Activated T-cell treated with anti-CD3 and anti-CD28 coated beads for 48 hours (primary cell): ENCODE measurements at regions not wholly inside any gene's neighbourhood (a gene's known extent, or its start where the extent isn't known, plus 50 kb on each side); places are given as distances from the start of the nearest gene placed in this dataset.

Source experiments
- DNase-seq: peaks from one replicate; pipeline ENCODE4 v3.0.0-alpha.2; 2020; ENCODE audit warnings: low read depth

- no peak for DNase-seq
Observed at GRCh38 chr11:116180806-116181600, 591.8 kb downstream of the BUD13 start.

GRCh38 chr11:116179401-116179800 is 593.4 kb downstream of the BUD13 start:
- no peak for DNase-seq

GRCh38 chr11:116177521-116178210 is 595.1 kb downstream of the BUD13 start:
- DNase-seq = no peak

- no peak for DNase-seq
Observed at GRCh38 chr11:116176484-116177005, 596.2 kb downstream of the BUD13 start.

GRCh38 chr11:116175707-116176106 is 597.1 kb downstream of the BUD13 start:
- DNase-seq = no peak

- no peak for DNase-seq
Observed at GRCh38 chr11:116173941-116174911, 598.6 kb downstream of the BUD13 start.

GRCh38 chr11:116173506-116173905 is 599.3 kb downstream of the BUD13 start:
- no peak for DNase-seq

GRCh38 chr11:116172851-116173250 is 599.9 kb downstream of the BUD13 start:
- DNase-seq = no peak

GRCh38 chr11:116172156-116172555 is 600.6 kb downstream of the BUD13 start:
- no peak for DNase-seq

GRCh38 chr11:116171271-116172140 is 601.3 kb downstream of the BUD13 start:
- no peak for DNase-seq

GRCh38 chr11:116170526-116171120 is 602.2 kb downstream of the BUD13 start:
- no peak for DNase-seq

- no peak for DNase-seq
Observed at GRCh38 chr11:116169776-116170175, 603.0 kb downstream of the BUD13 start.

GRCh38 chr11:116168459-116168787 is 604.4 kb downstream of the BUD13 start:
- no peak for DNase-seq

GRCh38 chr11:116167706-116168458 is 604.9 kb downstream of the BUD13 start:
- DNase-seq = no peak

GRCh38 chr11:116166573-116167465 is 606.0 kb downstream of the BUD13 start:
- no peak for DNase-seq

- no peak for DNase-seq
Observed at GRCh38 chr11:116164843-116165242, 607.9 kb downstream of the BUD13 start.

GRCh38 chr11:116162886-116163230 is 609.9 kb downstream of the BUD13 start:
- DNase-seq = no peak

GRCh38 chr11:116162086-116162885 is 610.5 kb downstream of the BUD13 start:
- DNase-seq = no peak
